ENCODE measurements at regions not wholly inside any gene's neighbourhood (a gene's known extent, or its start where the extent isn't known, plus 50 kb on each side); places are given as distances from the start of the nearest gene placed in this dataset.
"Not testable (repeated sequence)": the region's sequence is repeated elsewhere in the genome, so short reads cannot be mapped to it uniquely, and the experiment has no call there.

GRCh38 chr10:78217336-78217735 is 183.7 kb downstream of the RPS24 start:
- H3K4me1 ChIP-seq (ENCODE audit: control insufficient read depth in 1 of 2, extremely low read depth in 1 of 2, insufficient read depth in 2 of 2, low read length in 2 of 2) = no peaks in the 10 kb centered on the region
- 30% methylated on average over 5 of the region's 6 CpGs for WGBS (ENCODE audit: insufficient coverage)
- Mint-ChIP-seq H3K36me3 (no peaks in the 10 kb centered on the region), H3K4me3 (no peak overlapping the region), H3K4me1 (no peaks in the 10 kb centered on the region), H3K27me3 (peaks cover 30 to 43% of the 10 kb centered on the region in 2 donors), H3K9me3 (no peaks in the 10 kb centered on the region), H3K27ac (no peak overlapping the region)
- ATAC-seq (replicated peaks in 1 of 4) = no peak
- no peaks in the 10 kb centered on the region for H3K36me3 ChIP-seq (ENCODE audit: control insufficient read depth in 2 of 2, extremely low read depth in 1 of 2, insufficient read depth in 1 of 2, low read length in 1 of 2)
- CTCF ChIA-PET = no interaction called here
- H3K27ac ChIP-seq (ENCODE audit: low read length) = no peak overlapping the region
- no peak for DNase-seq
- H3K9me3 ChIP-seq = no peaks in the 10 kb centered on the region
- peaks cover 0 to 42% of the 10 kb centered on the region in 2 experiments for H3K27me3 ChIP-seq (replicated peaks in 1 of 2; ENCODE audit: control insufficient read depth in 2 of 2, extremely low read depth in 1 of 2, insufficient read depth in 2 of 2, low read length in 1 of 2)
- no peak overlapping the region for H3K4me3 ChIP-seq (ENCODE audit: control insufficient read depth in 1 of 2, extremely low read depth in 1 of 2, low read length in 1 of 2)
- POLR2A ChIA-PET = no interaction called here

- DNase-seq (no peak), ATAC-seq (replicated peaks in 1 of 4) (no peak)
- ChIA-PET POLR2A (no interaction called here), CTCF (no interaction called here)
- peaks cover 0 to 50% of the 10 kb centered on the region in 2 experiments for H3K27me3 ChIP-seq (replicated peaks in 1 of 2; ENCODE audit: control insufficient read depth in 2 of 2, extremely low read depth in 1 of 2, insufficient read depth in 2 of 2, low read length in 1 of 2)
- no peak overlapping the region for H3K27ac Mint-ChIP-seq
- no peaks in the 10 kb centered on the region for H3K9me3 ChIP-seq
- no peaks in the 10 kb centered on the region for H3K36me3 ChIP-seq (ENCODE audit: control insufficient read depth in 2 of 2, extremely low read depth in 1 of 2, insufficient read depth in 1 of 2, low read length in 1 of 2)
- 91% methylated on average over 12 of the region's 15 CpGs for WGBS (ENCODE audit: insufficient coverage)
- H3K27me3 Mint-ChIP-seq = peaks cover 30 to 48% of the 10 kb centered on the region in 2 donors
- H3K4me3 ChIP-seq (ENCODE audit: control insufficient read depth in 1 of 2, extremely low read depth in 1 of 2, low read length in 1 of 2) = no peak overlapping the region
- no peaks in the 10 kb centered on the region for H3K4me1 Mint-ChIP-seq
- H3K4me3 Mint-ChIP-seq = no peak overlapping the region
- H3K36me3 Mint-ChIP-seq = no peaks in the 10 kb centered on the region
- no peaks in the 10 kb centered on the region for H3K9me3 Mint-ChIP-seq
- no peak overlapping the region for H3K27ac ChIP-seq (ENCODE audit: low read length)
- no peaks in the 10 kb centered on the region for H3K4me1 ChIP-seq (ENCODE audit: control insufficient read depth in 1 of 2, extremely low read depth in 1 of 2, insufficient read depth in 2 of 2, low read length in 2 of 2)
These were observed 185.3 kb downstream of the RPS24 start for GRCh38 chr10:78218798-78219490.

- H3K27ac ChIP-seq (ENCODE audit: low read length); H3K4me1 Mint-ChIP-seq; DNase-seq; H3K4me3 Mint-ChIP-seq; ATAC-seq (replicated peaks in 1 of 4); H3K4me1 ChIP-seq (ENCODE audit: control insufficient read depth in 1 of 2, extremely low read depth in 1 of 2, insufficient read depth in 2 of 2, low read length in 2 of 2); H3K4me3 ChIP-seq (ENCODE audit: control insufficient read depth in 1 of 2, extremely low read depth in 1 of 2, low read length in 1 of 2); H3K36me3 Mint-ChIP-seq; H3K9me3 ChIP-seq; H3K9me3 Mint-ChIP-seq; H3K27ac Mint-ChIP-seq; POLR2A ChIA-PET; CTCF ChIA-PET; H3K36me3 ChIP-seq (ENCODE audit: control insufficient read depth in 2 of 2, extremely low read depth in 1 of 2, insufficient read depth in 1 of 2, low read length in 1 of 2): not testable (repeated sequence)
- WGBS (ENCODE audit: insufficient coverage) = 93% methylated on average over 2 of the region's 4 CpGs
- H3K27me3 Mint-ChIP-seq = peaks cover 30 to 48% of the 10 kb centered on the region in 2 donors
- peaks cover 0 to 50% of the 10 kb centered on the region in 2 experiments for H3K27me3 ChIP-seq (replicated peaks in 1 of 2; ENCODE audit: control insufficient read depth in 2 of 2, extremely low read depth in 1 of 2, insufficient read depth in 2 of 2, low read length in 1 of 2)
These were observed 185.9 kb downstream of the RPS24 start for GRCh38 chr10:78219568-78219967.

- no peak overlapping the region for H3K27ac ChIP-seq (ENCODE audit: low read length)
- Mint-ChIP-seq H3K27ac (no peak overlapping the region), H3K4me3 (no peak overlapping the region), H3K9me3 (no peaks in the 10 kb centered on the region), H3K36me3 (no peaks in the 10 kb centered on the region), H3K4me1 (no peaks in the 10 kb centered on the region), H3K27me3 (peaks cover 30 to 43% of the 10 kb centered on the region in 2 donors)
- H3K4me3 ChIP-seq (ENCODE audit: control insufficient read depth in 1 of 2, extremely low read depth in 1 of 2, low read length in 1 of 2) = no peak overlapping the region
- no peaks in the 10 kb centered on the region for H3K36me3 ChIP-seq (ENCODE audit: control insufficient read depth in 2 of 2, extremely low read depth in 1 of 2, insufficient read depth in 1 of 2, low read length in 1 of 2)
- ATAC-seq (replicated peaks in 1 of 4) = no peak
- H3K27me3 ChIP-seq (replicated peaks in 1 of 2; ENCODE audit: control insufficient read depth in 2 of 2, extremely low read depth in 1 of 2, insufficient read depth in 2 of 2, low read length in 1 of 2) = peaks cover 0 to 50% of the 10 kb centered on the region in 2 experiments
- no CpG with 5 or more reads among the region's 2 CpGs for WGBS (ENCODE audit: insufficient coverage)
- ChIA-PET CTCF (interaction anchor here in 1 of 2 donors (1.0 kb wide), 1 partner anchor 977 kb away, joined by 3 read pairs; no protein-coding TSS in a partner anchor), POLR2A (no interaction called here)
- DNase-seq = no peak
- H3K9me3 ChIP-seq = no peaks in the 10 kb centered on the region
- H3K4me1 ChIP-seq (ENCODE audit: control insufficient read depth in 1 of 2, extremely low read depth in 1 of 2, insufficient read depth in 2 of 2, low read length in 2 of 2) = no peaks in the 10 kb centered on the region
These were observed 187.1 kb downstream of the RPS24 start for GRCh38 chr10:78220781-78221180.

- Mint-ChIP-seq H3K4me3 (no peak overlapping the region), H3K9me3 (no peaks in the 10 kb centered on the region), H3K27ac (no peak overlapping the region), H3K36me3 (no peaks in the 10 kb centered on the region), H3K27me3 (peaks cover 19 to 39% of the 10 kb centered on the region in 2 donors), H3K4me1 (no peaks in the 10 kb centered on the region)
- H3K27me3 ChIP-seq (replicated peaks in 1 of 2; ENCODE audit: control insufficient read depth in 2 of 2, extremely low read depth in 1 of 2, insufficient read depth in 2 of 2, low read length in 1 of 2) = peaks cover 0 to 48% of the 10 kb centered on the region in 2 experiments
- H3K9me3 ChIP-seq = no peaks in the 10 kb centered on the region
- no peak overlapping the region for H3K27ac ChIP-seq (ENCODE audit: low read length)
- DNase-seq = no peak
- 77% methylated on average over 10 of the region's 11 CpGs for WGBS (ENCODE audit: insufficient coverage)
- ChIA-PET POLR2A (no interaction called here), CTCF (no interaction called here)
- no peak for ATAC-seq (replicated peaks in 1 of 4)
- H3K36me3 ChIP-seq (ENCODE audit: control insufficient read depth in 2 of 2, extremely low read depth in 1 of 2, insufficient read depth in 1 of 2, low read length in 1 of 2) = no peaks in the 10 kb centered on the region
- no peaks in the 10 kb centered on the region for H3K4me1 ChIP-seq (ENCODE audit: control insufficient read depth in 1 of 2, extremely low read depth in 1 of 2, insufficient read depth in 2 of 2, low read length in 2 of 2)
- no peak overlapping the region for H3K4me3 ChIP-seq (ENCODE audit: control insufficient read depth in 1 of 2, extremely low read depth in 1 of 2, low read length in 1 of 2)
These were observed 188.6 kb downstream of the RPS24 start for GRCh38 chr10:78222096-78222790.

GRCh38 chr10:78223088-78223487 is 189.4 kb downstream of the RPS24 start:
- 57% methylated on average over 7 of the region's 7 CpGs for WGBS (ENCODE audit: insufficient coverage)
- DNase-seq (no peak), ATAC-seq (replicated peaks in 1 of 4) (no peak)
- no peak overlapping the region for H3K4me3 Mint-ChIP-seq
- H3K36me3 ChIP-seq (ENCODE audit: control insufficient read depth in 2 of 2, extremely low read depth in 1 of 2, insufficient read depth in 1 of 2, low read length in 1 of 2) = no peaks in the 10 kb centered on the region
- H3K27me3 Mint-ChIP-seq = peaks cover 11 to 32% of the 10 kb centered on the region in 2 donors
- H3K27ac Mint-ChIP-seq = no peak overlapping the region
- ChIA-PET CTCF (interaction anchor here in 1 of 2 donors (0.5 kb wide), 1 partner anchor 74 kb away, joined by 7 read pairs; no protein-coding TSS in a partner anchor), POLR2A (no interaction called here)
- H3K4me1 ChIP-seq (ENCODE audit: control insufficient read depth in 1 of 2, extremely low read depth in 1 of 2, insufficient read depth in 2 of 2, low read length in 2 of 2) = no peaks in the 10 kb centered on the region
- no peaks in the 10 kb centered on the region for H3K9me3 ChIP-seq
- no peak overlapping the region for H3K27ac ChIP-seq (ENCODE audit: low read length)
- no peaks in the 10 kb centered on the region for H3K36me3 Mint-ChIP-seq
- H3K27me3 ChIP-seq (replicated peaks in 1 of 2; ENCODE audit: control insufficient read depth in 2 of 2, extremely low read depth in 1 of 2, insufficient read depth in 2 of 2, low read length in 1 of 2) = peaks cover 0 to 48% of the 10 kb centered on the region in 2 experiments
- no peak overlapping the region for H3K4me3 ChIP-seq (ENCODE audit: control insufficient read depth in 1 of 2, extremely low read depth in 1 of 2, low read length in 1 of 2)
- no peaks in the 10 kb centered on the region for H3K9me3 Mint-ChIP-seq
- no peaks in the 10 kb centered on the region for H3K4me1 Mint-ChIP-seq

All from T-cell (primary cell).